Spleen (tissue), 7 donors: ENCODE measurements at regions not wholly inside any gene's neighbourhood (a gene's known extent, or its start where the extent isn't known, plus 50 kb on each side); places are given as distances from the start of the nearest gene placed in this dataset.

ENCODE experiments used
- CTCF ChIP-seq, 11 experiments: fragments of 200-600 bp in 7 of 11; fragments of 450-650 bp in 4 of 11; sonication (generic) in 4 of 11; IDR thresholded peaks in 8 of 11; conservative IDR thresholded peaks in 3 of 11; 1 replicate in 7 of 11; 2 replicates in 4 of 11; pipeline versions ENCODE4 v1.4.0 to v1.8.0; 2016 to 2021; ENCODE audit warnings: antibody characterized with exemption in 11 of 11, inconsistent platforms in 4 of 11, mild to moderate bottlenecking in 1 of 11
- POLR2A ChIP-seq, 3 donors: fragments of 450-650 bp; IDR thresholded peaks; one replicate each; pipeline ENCODE4 v1.5.1; 2017; ENCODE audit warnings: antibody characterized with exemption in 3 of 3, mild to moderate bottlenecking in 1 of 3
- POLR2AphosphoS5 ChIP-seq, 3 donors: sonication (generic); formaldehyde crosslinking; IDR thresholded peaks; one replicate each; pipeline ENCODE4 v1.5.1; 2017; ENCODE audit warnings: antibody characterized with exemption in 3 of 3
- donor health status: DM: no; HTN: no; CAD: no; lungs with moderate emphysema.
- donor health status: DM: no; HTN: no; CAD: no.
- donor health status: DM: no; HTN: no; CAD: no.

DNA sequence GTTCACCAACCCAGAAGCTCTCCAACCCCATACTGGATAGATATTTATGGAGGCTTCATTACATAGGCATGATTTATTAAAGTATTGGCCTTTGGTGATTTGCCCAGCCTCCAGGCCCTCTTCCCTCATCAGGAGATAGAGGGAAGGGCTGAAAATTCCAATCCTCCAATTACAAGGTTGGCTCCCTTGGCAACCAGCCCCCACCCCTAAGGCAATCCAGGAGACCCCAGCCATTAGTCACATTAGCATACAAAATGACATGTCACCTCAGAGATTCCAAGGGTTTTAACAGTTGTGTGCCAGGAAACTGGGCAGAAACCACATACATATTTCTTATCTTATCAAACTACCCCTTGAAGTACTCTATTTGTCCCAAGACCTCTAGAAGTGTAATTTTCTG is 210.0 kb downstream of the HINT1 start:
- TF ChIP-seq CTCF (IDR thresholded peaks at IDR 0.05 in 8 of 11, conservative IDR thresholded peaks at IDR 0.05 in 3 of 11): no peak
- no peak for TF ChIP-seq POLR2A (IDR thresholded peaks at IDR 0.05)
- no peak for TF ChIP-seq POLR2AphosphoS5 (IDR thresholded peaks at IDR 0.05)
